ENCODE measurements at regions not wholly inside any gene's neighbourhood (a gene's known extent, or its start where the extent isn't known, plus 50 kb on each side); places are given as distances from the start of the nearest gene placed in this dataset.
"Not testable (repeated sequence)": the region's sequence is repeated elsewhere in the genome, so short reads cannot be mapped to it uniquely, and the experiment has no call there.

DNA sequence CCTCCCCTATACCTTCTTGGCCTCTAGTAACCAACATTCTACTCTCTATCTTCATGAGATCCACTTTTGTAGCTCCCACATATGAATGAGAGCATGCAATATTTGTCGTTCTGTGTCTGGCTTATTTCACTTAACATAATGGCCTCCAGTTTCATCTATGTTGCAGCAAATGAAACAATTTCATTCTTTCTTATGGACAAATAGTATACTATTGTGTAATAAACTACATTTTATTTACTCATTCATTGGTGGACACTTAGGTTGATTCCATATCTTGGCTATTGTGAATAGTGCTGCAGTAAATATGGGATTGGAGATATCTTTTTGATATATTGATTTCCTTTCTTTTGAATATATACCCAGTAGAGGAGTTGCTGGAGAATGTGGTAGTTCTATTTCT is 151.1 kb downstream of the JRKL start:
- no peaks in the 10 kb centered on the region for H3F3A ChIP-seq (ENCODE audit: control insufficient read depth, insufficient read depth)
- H4K20me1 ChIP-seq (ENCODE audit: control insufficient read depth, insufficient read depth, low read depth, low read length), result no peaks in the 10 kb centered on the region
- H3K36me3 ChIP-seq (ENCODE audit: control insufficient read depth, low read length), result no peaks in the 10 kb centered on the region
- H3K27me3 ChIP-seq (ENCODE audit: control insufficient read depth, low read length), result no peaks in the 10 kb centered on the region
- H3K79me2 ChIP-seq (ENCODE audit: control insufficient read depth, low read length), result no peaks in the 10 kb centered on the region
- H3K9me2 ChIP-seq (replicated peaks; ENCODE audit: control insufficient read depth, low read length), result no peaks in the 10 kb centered on the region
- H3K4me3 ChIP-seq (ENCODE audit: low read length), result no peak overlapping the region
- no peak for TF ChIP-seq CTCF (IDR thresholded peaks at IDR 0.05; ENCODE audit: low read depth, low read length, poor library complexity, severe bottlenecking)
- no peak for TF ChIP-seq EZH2phosphoT487 (IDR thresholded peaks at IDR 0.05; ENCODE audit: borderline replicate concordance, low read length)
- no peaks in the 10 kb centered on the region for H3K4me1 ChIP-seq (ENCODE audit: control insufficient read depth, low read length)
- no peaks in the 10 kb centered on the region for H3K9me3 ChIP-seq (ENCODE audit: control insufficient read depth, insufficient read depth, low read length)
- no peak overlapping the region for H3K27ac ChIP-seq (ENCODE audit: low read depth, low read length)
- no peak overlapping the region for H3K4me2 ChIP-seq (ENCODE audit: low read length)

DNA sequence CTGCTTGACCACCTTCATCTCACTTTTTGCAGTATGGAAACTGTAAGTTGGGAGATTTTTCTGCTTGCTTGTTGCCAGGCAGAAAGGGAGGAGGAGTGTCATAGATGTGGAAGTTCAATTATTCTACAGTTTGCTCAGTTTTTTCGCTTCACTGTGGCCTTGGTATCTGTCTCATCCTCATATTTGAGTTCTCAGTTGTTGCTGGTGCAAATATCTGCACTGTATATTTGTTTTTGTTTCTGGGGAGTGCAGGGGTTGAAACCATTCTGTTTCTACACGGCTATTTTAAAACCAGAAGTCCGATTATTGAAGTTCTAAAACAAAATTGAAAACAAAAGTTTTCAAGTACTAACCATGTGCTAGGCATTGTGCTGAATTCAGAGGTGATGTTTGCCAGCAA is 153.4 kb downstream of the JRKL start:
- H3F3A ChIP-seq (ENCODE audit: control insufficient read depth, insufficient read depth), result no peaks in the 10 kb centered on the region
- no peaks in the 10 kb centered on the region for H3K36me3 ChIP-seq (ENCODE audit: control insufficient read depth, low read length)
- no peaks in the 10 kb centered on the region for H3K9me3 ChIP-seq (ENCODE audit: control insufficient read depth, insufficient read depth, low read length)
- no peaks in the 10 kb centered on the region for H3K9me2 ChIP-seq (replicated peaks; ENCODE audit: control insufficient read depth, low read length)
- H3K79me2 ChIP-seq (ENCODE audit: control insufficient read depth, low read length), result no peaks in the 10 kb centered on the region
- no peaks in the 10 kb centered on the region for H4K20me1 ChIP-seq (ENCODE audit: control insufficient read depth, insufficient read depth, low read depth, low read length)
- TF ChIP-seq EZH2phosphoT487 (IDR thresholded peaks at IDR 0.05; ENCODE audit: borderline replicate concordance, low read length), result no peak
- no peak for TF ChIP-seq CTCF (IDR thresholded peaks at IDR 0.05; ENCODE audit: low read depth, low read length, poor library complexity, severe bottlenecking)
- no peak overlapping the region for H3K4me3 ChIP-seq (ENCODE audit: low read length)
- no peaks in the 10 kb centered on the region for H3K27me3 ChIP-seq (ENCODE audit: control insufficient read depth, low read length)
- no peak overlapping the region for H3K4me2 ChIP-seq (ENCODE audit: low read length)
- H3K27ac ChIP-seq (ENCODE audit: low read depth, low read length), result no peak overlapping the region
- no peaks in the 10 kb centered on the region for H3K4me1 ChIP-seq (ENCODE audit: control insufficient read depth, low read length)

GRCh38 chr11:96545192-96545591 is 155.4 kb downstream of the JRKL start:
- H3K36me3 ChIP-seq (ENCODE audit: control insufficient read depth, low read length); H4K20me1 ChIP-seq (ENCODE audit: control insufficient read depth, insufficient read depth, low read depth, low read length); H3F3A ChIP-seq (ENCODE audit: control insufficient read depth, insufficient read depth); H3K9me3 ChIP-seq (ENCODE audit: control insufficient read depth, insufficient read depth, low read length); H3K4me3 ChIP-seq (ENCODE audit: low read length); H3K9me2 ChIP-seq (replicated peaks; ENCODE audit: control insufficient read depth, low read length); H3K27ac ChIP-seq (ENCODE audit: low read depth, low read length); H3K27me3 ChIP-seq (ENCODE audit: control insufficient read depth, low read length); H3K4me1 ChIP-seq (ENCODE audit: control insufficient read depth, low read length); H3K79me2 ChIP-seq (ENCODE audit: control insufficient read depth, low read length); H3K4me2 ChIP-seq (ENCODE audit: low read length): not testable (repeated sequence)

GRCh38 chr11:96551136-96551535 is 161.3 kb downstream of the JRKL start:
- Histone ChIP-seq H3K79me2 (ENCODE audit: control insufficient read depth, low read length) (no peaks in the 10 kb centered on the region), H3F3A (ENCODE audit: control insufficient read depth, insufficient read depth) (no peaks in the 10 kb centered on the region), H4K20me1 (ENCODE audit: control insufficient read depth, insufficient read depth, low read depth, low read length) (no peaks in the 10 kb centered on the region), H3K4me3 (ENCODE audit: low read length) (no peak overlapping the region), H3K9me2 (replicated peaks; ENCODE audit: control insufficient read depth, low read length) (no peaks in the 10 kb centered on the region), H3K36me3 (ENCODE audit: control insufficient read depth, low read length) (no peaks in the 10 kb centered on the region), H3K4me2 (ENCODE audit: low read length) (no peak overlapping the region), H3K27ac (ENCODE audit: low read depth, low read length) (no peak overlapping the region), H3K27me3 (ENCODE audit: control insufficient read depth, low read length) (no peaks in the 10 kb centered on the region; the same call in 1 of the 2 replicates), H3K4me1 (ENCODE audit: control insufficient read depth, low read length) (no peaks in the 10 kb centered on the region), H3K9me3 (ENCODE audit: control insufficient read depth, insufficient read depth, low read length) (no peaks in the 10 kb centered on the region)
- no peak for TF ChIP-seq CTCF (IDR thresholded peaks at IDR 0.05; ENCODE audit: low read depth, low read length, poor library complexity, severe bottlenecking)
- no peak for TF ChIP-seq EZH2phosphoT487 (IDR thresholded peaks at IDR 0.05; ENCODE audit: borderline replicate concordance, low read length)
